Globus pallidus (tissue), 1 donor: ENCODE measurements at regions not wholly inside any gene's neighbourhood (a gene's known extent, or its start where the extent isn't known, plus 50 kb on each side); places are given as distances from the start of the nearest gene placed in this dataset.
"Not testable (repeated sequence)": the region's sequence is repeated elsewhere in the genome, so short reads cannot be mapped to it uniquely, and the experiment has no call there.

Experiments
- DNase-seq: peaks from one replicate; pipeline ENCODE4 v3.0.0-alpha.2; 2015; ENCODE audit warnings: low spot score

GRCh38 chr7:19376538-19376937 is 231.3 kb upstream of the FERD3L start:
- no peak for DNase-seq

DNA sequence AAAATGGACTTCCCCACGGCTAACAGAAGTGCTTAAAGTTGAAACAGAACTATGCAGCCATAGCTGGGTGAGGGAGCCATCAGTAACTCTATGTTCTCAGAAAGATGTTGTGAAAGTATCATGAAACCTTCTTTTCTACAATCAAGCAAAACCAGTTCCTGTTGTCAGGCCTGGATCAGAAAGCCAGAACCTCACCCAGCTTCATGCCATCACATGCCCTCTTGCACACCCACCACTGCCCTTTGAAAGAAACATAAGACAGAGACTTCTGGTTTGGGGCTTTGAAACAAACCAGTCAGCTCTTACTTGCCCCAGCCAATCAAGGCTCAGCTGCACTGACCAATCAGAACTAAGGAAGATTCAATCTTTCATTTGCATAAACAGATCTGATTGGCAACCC is 230.8 kb upstream of the FERD3L start:
- no peak for DNase-seq

GRCh38 chr7:19373334-19373733 is 228.1 kb upstream of the FERD3L start:
- no peak for DNase-seq

DNA sequence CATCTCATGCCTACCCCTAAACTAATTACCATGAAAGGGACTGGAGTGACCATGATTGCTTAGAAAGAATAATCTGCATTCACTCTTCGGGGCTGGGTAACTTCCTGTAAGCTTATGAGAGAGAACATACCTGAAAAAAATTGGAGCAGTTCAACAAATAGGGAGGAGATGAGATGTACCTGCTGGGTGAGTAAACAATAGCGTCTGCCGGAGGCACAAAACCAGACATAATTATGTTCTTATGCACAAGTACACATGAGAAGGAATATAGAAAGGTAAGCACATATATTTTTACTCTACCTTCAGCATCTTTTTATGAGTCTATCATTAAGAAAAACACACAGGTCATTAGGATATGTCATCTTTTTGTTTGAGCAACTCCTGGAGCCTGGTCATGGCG is 224.6 kb upstream of the FERD3L start:
- DNase-seq, result no peak

DNA sequence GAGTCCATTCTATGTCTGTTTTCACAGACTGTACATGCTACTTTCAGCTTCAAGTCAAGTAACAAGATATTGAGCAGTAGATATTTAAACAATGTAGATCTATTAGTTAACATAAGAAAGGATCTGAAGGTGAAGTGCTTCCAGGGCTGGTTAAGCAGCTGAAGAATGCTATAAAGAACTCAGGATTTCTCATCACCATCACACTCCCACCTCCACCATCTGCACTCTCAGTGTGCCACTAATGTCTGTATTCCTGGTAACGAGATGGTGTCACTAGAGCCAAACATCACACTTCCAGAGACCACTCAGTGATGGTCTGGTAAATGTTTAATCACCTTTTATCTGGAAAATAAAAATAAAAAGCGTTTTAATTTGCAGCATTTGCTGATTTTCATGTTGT is 224.0 kb upstream of the FERD3L start:
- no peak for DNase-seq

DNA sequence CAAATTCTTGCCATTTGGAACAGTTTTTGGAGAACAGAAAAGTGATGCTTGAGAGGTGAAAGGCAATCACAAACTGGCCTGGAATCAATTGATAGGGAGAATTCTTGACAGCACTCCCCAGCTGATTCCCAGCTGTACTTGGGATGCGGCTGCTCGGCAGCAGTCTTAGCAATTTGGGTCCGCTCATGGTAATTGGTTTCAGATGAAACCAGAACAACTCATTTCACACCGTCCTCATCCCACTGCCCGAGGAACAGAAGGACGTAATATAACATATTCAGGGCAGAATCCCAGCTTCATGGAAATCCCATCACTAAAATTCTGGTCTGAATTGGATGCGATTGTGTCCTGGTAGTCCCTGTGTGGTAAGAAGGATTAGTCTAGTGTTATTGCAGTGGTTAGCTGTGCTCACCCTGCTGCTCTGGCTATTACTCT is 223.3 kb upstream of the FERD3L start:
- no peak for DNase-seq

- no peak for DNase-seq
These were observed 219.7 kb upstream of the FERD3L start for GRCh38 chr7:19364950-19365349.

DNA sequence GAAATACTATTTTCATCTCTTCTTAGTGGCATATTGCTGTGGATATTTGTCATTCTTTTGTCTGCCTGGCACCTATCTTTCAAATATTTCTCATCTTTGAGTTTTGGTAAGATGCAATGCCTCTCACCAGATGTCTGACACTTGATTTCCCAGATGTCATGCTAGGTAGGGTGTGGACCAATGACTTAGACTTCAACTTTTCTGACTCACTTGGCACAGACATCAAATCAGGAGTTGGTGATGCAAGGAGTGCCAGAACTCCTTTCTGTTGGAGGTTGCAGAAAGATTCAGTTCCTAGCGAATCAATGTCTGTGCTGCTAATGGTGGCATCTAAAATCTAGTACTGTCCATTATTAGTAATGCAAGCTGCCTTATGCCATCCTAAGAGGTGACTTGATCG is 216.9 kb upstream of the FERD3L start:
- DNase-seq, result no peak

- DNase-seq, result no peak
These were observed 208.0 kb upstream of the FERD3L start for GRCh38 chr7:19353180-19353579.

DNA sequence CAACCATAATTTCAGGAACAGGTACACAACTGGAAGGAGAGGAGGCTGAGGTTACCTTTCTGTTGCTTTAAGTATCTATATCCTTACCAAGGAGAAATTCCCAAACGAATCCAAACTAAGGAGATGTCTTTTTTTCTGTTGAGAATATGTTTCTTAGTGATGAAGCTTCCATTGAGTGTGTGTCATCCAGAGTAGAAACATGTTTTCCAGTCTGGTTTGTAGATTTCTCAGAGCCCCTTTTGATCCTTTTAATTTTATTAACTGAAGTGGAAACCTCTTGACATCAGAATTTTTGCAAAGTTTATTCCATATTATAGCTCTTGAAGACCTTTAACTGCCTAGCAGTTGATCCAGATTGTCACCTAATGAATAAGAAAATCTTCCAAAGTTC is 207.1 kb upstream of the FERD3L start:
- DNase-seq, result no peak

GRCh38 chr7:19351341-19352304 is 206.4 kb upstream of the FERD3L start:
- no peak for DNase-seq

DNA sequence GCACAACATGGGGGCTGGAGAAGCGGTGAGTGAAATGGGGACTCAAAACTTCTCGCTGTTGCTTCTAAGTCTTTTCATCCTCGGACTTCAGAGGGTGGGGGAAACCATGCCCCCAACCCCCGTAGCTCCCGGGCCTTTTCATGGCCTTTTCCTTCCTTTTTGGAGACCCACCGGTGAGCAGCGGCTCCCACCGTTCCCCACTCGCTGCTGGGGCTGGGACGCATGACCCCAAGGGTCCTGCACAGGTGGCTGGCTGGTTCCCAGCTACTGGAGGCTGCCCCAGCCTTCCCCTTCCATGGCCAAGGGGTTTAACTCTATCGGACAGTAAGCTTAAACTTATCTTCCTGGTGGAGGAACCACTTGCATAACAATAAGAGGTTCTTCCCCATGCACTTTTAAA is 194.3 kb upstream of the FERD3L start:
- no peak for DNase-seq

DNA sequence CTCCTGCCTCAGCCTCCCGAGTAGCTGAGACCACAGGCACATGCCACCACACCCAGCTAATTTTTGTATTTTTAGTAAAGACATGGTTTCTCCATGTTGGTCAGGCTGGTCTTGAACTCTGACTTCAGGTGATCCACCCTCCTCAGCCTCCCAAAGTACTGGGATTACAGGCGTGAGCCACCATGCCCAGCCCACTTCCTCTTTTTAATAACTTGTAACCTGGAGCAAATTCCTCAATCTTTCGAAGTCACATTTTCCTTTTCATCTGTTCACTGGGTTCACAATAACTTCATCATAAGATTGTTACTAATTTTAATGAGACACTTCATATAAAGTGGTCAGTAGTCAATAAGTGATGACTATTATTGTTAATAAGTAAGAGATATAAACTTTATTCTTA is 193.3 kb upstream of the FERD3L start:
- not testable (repeated sequence) for DNase-seq

DNA sequence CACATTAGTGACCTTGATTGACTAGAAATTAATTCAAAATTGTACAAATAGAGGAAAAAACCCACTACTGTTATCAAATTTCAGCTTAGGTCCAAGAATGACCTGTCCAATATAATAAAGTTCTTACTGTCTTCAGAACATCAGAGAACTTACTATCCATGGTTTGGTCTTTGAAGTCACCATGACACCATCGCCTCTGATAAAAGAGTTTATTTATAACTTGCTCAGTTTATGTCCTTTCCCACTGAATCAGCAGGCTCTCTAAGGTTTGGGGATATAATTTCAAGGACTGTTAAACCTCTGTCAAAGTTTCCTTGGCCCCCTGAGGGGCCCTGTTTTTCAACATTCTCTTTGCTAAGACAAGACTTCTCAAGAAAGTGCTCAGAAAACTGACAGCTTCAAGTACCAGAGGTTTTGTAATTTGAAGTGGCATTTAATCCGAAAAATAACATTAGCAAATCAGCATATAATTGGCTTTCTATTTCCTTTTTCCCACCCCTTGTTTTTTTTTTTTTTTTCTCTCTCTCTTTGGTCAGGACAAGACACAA is 191.7 kb upstream of the FERD3L start:
- no peak for DNase-seq

GRCh38 chr7:19333706-19334105 is 188.5 kb upstream of the FERD3L start:
- DNase-seq, result peak; percentile 87

- no peak for DNase-seq
These were observed 181.8 kb upstream of the FERD3L start for GRCh38 chr7:19327018-19327417.

DNA sequence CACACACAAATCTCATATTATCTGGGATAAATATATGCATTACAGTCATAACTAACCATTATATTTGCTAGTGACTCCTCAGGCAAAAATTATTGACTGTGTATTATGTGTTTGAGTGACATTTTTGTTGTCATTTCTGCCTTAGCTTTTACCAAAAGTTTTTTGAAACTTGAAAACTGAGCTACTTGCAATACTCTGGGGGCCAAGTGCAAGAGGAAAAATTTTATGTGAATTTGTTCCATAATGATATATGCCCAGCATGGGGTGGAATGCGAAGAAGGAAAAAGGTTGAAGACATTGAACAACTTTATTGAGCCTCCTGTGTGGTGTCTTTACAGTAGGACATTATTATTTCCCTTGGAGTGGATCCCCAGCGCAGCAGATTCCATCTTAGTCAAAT is 176.8 kb upstream of the FERD3L start:
- DNase-seq, result no peak

DNA sequence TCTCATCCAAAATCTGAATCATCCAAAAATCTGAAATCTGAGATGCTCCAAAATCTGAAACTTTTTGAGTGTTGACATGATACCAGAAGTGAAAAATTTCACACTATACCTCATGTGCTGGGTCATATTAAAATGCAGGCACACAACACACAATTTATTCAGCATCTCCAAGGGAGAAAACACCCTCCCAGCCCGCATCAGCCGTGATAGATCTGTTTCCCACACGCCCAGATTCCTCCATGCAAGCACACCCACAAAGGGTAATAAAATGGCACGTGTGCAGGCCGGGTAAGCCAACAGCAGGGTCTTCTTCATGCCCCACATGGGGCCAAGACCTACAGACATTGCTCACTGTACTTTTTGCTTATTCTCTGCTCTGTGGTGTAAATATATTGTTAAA is 173.1 kb upstream of the FERD3L start:
- no peak for DNase-seq

DNA sequence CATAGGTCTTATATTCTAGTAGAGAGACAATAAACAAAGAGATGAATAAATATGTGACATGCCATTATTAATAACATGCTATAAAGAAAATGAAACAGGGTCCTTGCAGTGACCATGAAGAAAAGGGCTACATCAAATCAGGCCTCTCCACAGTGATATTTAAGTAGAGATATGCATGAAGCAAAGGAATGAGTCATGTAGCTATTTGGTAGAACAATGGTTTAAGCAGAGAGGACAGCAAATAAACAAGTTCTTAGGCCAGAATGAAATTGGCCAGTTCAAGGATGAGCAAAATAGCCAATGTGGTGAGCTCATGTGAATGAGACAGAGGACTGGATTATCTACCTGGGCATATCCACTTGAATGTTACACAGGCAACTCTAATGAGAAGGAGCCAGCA is 172.2 kb upstream of the FERD3L start:
- no peak for DNase-seq

DNA sequence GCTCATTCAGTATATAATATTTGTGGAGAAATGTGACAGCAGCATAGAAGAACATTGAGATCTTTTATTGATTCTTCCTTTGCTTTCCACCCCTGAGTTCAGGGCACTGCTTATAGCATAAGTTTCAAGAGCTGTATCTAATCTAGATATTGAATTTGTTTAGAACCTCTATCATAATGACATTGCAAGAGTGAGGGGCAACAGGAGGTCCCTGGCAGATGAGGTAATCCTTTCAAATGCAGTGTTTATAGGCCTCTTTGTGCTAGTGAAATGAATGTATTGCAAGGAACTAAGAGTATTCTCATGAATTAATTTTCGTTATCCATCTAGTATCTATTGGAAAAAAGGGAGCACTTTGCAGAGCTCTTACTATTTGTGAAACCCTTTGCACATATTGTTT is 167.2 kb upstream of the FERD3L start:
- DNase-seq, result no peak

- DNase-seq, result no peak
These were observed 162.3 kb upstream of the FERD3L start for GRCh38 chr7:19307554-19307953.

- no peak for DNase-seq
These were observed 160.5 kb upstream of the FERD3L start for GRCh38 chr7:19305698-19306097.

DNA sequence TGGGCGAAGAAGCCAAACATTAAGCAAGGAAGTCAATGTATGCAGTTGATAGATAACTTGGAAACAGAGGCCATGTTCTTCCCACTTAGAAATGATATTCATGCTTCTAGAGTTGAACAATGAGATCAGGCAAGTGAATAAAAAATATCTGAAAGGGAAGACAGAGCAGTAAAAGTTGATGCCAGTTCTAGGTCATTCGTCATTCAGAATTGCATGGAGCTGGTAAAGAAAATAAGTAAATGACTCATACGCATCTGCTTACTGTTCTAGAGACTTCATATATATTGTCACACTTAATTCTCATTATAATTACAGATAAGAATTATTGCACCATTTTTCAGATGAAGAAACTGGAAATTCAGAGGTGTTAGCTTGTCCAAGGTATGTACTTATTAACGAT is 158.9 kb upstream of the FERD3L start:
- no peak for DNase-seq

DNA sequence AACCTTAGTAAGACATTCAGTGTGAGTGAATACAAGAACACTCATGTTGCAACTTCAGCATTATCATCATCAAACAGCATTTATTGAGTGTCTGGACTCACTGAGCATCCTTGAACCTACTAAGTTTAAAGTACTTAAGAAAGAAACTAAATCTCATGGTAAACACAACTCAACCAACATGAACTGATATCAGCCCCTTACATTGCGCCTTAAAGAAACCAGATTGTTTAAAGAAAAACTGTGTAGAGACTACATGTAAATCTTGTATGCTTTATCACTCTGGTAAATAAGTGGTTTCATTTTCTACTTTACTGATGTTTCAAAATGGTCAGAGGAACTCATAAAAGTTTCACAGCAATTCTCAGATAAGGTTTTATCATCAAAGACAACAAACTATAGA is 157.5 kb upstream of the FERD3L start:
- DNase-seq, result no peak
